SHP77 (cell line): ENCODE measurements at regions not wholly inside any gene's neighbourhood (a gene's known extent, or its start where the extent isn't known, plus 50 kb on each side); places are given as distances from the start of the nearest gene placed in this dataset.
"Not testable (repeated sequence)": the region's sequence is repeated elsewhere in the genome, so short reads cannot be mapped to it uniquely, and the experiment has no call there.

ENCODE experiments used
- DNase-seq, 2 experiments: peaks; one replicate each; lab custom pipeline; 2025; lab: John Stamatoyannopoulos, UW

- no peak for DNase-seq
Observed at GRCh38 chr16:88331989-88332920, 50.5 kb upstream of the ZNF469 start.

GRCh38 chr16:88332921-88333825, 49.6 kb upstream of the ZNF469 start:
- not testable (repeated sequence) for DNase-seq
